Activated CD4-positive, alpha-beta T cell treated with anti-CD3 and anti-CD28 coated beads for 1 hour (primary cell): ENCODE measurements at regions not wholly inside any gene's neighbourhood (a gene's known extent, or its start where the extent isn't known, plus 50 kb on each side); places are given as distances from the start of the nearest gene placed in this dataset.

Source experiments
- DNase-seq: peaks from one replicate; pipeline ENCODE4 v3.0.0-alpha.2; 2020

DNA sequence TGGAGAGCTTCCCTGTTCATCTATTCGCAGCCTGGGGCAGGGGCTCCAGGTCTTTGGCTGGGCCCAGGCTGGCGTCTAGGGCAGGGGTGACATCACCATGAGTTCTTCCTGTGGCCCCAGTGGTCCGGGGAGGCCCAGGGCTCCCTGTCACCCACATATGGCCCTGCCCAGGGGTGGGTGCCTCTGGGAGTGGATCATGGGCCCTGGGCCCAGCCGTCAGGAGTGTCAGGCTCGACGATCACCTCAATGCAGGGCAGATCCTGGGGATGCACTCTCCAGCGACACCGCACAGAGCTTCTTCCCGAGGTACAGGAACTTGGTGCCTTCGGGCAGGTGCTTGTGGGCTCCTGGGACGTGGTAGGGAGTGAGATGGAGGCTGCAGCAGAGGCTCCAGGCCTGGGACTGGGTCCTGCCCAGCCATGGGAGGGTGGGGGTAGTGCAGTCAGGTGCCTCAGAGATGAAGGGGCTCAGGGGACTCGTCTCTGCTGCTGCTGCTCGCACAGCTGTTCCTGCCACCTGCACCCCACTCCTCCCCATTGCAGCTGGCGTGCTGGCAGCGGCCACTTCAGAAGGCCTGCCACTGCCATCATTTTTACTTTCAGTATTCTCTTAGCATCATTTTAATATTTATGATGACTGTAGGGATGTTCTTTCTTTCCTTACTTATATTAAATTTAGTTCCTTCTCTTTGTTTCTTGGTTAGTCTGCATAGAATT, 196.0 kb upstream of the VRK2 start:
- DNase-seq, result no peak

GRCh38 chr2:57855212-57855611, 191.4 kb upstream of the VRK2 start:
- no peak for DNase-seq

- no peak for DNase-seq
Observed at GRCh38 chr2:57859755-57860154, 186.9 kb upstream of the VRK2 start.

DNA sequence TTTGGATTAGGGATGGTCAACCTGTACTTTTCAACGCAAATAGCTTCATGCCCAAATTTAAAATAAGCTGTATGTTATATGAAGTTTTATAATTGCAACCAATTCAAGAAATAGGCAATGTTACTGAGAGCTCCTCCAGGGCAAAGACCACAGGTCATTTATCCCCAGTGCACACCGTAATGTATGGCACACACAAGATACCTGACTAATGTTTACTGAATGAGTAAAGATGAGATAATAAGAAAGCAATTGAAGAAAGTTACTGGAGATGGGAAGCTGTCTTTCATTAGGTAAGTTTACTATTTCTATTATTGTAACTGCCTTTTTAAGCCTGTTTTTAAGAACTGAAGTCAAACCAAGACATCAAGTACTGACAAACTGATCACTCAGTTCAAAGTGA, 184.5 kb upstream of the VRK2 start:
- DNase-seq, result no peak

GRCh38 chr2:57862727-57863126, 183.9 kb upstream of the VRK2 start:
- DNase-seq, result no peak

GRCh38 chr2:57864926-57865325, 181.7 kb upstream of the VRK2 start:
- no peak for DNase-seq

DNA sequence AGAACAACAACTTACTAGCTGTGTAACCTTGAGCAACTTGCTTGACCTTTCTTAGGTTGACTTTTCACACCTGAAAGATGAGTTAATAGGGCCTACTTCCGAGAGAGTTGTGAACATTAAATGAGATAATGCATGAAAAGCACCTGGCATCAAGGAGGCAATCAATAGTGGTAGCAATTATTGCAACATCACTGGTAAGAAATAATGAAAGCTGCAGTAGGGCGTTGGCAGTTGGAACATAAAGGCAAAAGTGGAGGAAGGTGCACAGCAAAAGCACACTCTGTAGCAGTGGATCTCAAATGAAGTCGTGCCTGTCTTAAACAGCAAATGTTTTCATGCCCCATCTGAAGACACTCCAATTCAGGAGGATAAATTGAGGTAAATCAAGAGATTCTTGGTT, 178.9 kb upstream of the VRK2 start:
- no peak for DNase-seq

- no peak for DNase-seq
Observed at GRCh38 chr2:57868619-57869139, 177.9 kb upstream of the VRK2 start.

DNA sequence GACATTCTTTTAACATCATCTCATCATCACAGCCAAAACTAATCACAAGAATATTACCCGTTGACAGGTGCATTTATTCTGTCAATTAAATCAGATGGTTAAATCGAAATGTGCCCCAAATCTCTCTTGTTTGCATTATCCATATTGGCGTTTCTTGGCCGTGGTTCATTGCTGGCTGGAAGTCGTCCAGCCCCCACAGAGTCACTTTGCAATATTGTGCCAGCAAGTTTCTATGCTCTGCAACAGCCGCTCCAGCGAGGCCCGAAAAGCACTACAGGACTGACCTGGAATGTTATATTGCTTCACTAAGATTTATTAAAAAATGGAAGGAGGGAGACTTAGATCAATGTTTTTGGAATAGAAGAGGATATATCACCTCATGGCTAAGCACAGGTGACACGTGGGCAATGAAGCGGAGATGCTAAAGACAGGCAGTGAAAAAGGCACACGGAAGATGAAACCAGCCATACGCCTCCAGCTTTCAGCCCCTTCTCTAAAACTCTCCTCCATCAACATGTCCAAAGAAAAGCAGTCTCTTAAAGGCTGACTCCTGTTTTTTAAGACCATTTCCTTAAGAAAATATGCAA, 176.8 kb upstream of the VRK2 start:
- DNase-seq, result no peak

DNA sequence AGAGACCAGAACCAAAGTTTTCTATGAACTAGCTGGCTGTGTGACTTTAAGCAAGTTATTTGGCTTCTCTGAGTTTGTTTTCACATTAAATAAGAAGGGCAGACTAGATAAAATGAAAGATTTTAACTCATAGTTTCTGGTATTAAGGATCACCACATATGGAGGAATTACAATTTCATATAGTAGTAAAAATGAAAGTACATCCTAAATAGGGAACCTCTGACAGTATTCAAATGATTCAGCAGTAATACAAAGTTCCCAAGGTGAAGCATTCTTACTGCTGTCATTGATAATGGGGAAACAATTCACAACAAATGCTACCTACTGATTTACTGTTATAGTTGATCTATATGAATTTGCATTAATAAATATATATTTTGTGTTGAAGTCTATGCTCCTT, 170.3 kb upstream of the VRK2 start:
- no peak for DNase-seq

- DNase-seq, result no peak
Observed at GRCh38 chr2:57877811-57878170, 168.8 kb upstream of the VRK2 start.

- no peak for DNase-seq
Observed at GRCh38 chr2:57878171-57878865, 168.3 kb upstream of the VRK2 start.

DNA sequence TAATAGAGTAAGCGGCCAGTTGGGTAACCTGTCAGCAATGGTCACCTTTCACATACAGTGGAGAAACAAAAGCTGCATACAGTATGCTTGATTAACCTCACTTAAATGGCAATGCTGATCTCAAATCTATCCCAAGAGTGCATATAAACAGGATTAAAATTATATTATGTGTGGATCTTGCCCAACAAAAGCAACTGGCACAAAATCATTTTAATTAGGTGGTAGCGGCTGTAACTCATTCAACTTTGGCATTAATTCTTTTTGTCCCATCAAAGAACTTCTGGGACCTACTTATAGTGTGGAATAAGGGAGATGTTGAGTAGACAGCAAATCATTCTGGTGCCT, 167.8 kb upstream of the VRK2 start:
- DNase-seq, result no peak

GRCh38 chr2:57880446-57880845, 166.2 kb upstream of the VRK2 start:
- no peak for DNase-seq

GRCh38 chr2:57880967-57881366, 165.6 kb upstream of the VRK2 start:
- no peak for DNase-seq

- DNase-seq, result no peak
Observed at GRCh38 chr2:57881998-57882888, 164.4 kb upstream of the VRK2 start.

DNA sequence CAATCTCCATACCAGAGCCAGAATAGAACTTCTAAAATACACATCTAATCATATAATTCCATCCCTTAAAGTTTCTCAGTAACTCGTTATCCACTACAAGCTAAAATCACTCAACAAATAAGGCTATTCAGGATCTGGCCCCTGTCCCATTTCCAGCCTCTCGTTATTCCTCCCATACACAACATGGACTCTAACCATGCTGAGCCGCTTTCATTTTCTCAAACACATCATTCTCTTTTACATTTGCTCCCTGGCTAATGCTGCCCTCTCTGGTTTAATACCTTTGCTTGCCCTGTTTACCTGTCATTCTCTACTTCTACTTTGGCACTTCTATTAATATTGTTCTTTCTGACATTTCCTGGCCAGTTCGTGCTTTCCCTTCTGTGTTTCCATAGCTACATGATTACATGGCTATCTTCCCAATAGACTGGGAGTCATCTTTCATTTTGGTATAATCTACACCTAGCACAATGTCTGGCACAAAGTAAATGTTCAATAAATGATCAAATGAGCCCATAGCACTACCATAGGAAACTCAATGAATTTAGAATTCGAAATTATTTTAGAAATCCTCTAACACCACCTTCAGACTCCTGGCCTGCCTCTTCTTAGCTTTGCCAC, 163.6 kb upstream of the VRK2 start:
- DNase-seq, result no peak

DNA sequence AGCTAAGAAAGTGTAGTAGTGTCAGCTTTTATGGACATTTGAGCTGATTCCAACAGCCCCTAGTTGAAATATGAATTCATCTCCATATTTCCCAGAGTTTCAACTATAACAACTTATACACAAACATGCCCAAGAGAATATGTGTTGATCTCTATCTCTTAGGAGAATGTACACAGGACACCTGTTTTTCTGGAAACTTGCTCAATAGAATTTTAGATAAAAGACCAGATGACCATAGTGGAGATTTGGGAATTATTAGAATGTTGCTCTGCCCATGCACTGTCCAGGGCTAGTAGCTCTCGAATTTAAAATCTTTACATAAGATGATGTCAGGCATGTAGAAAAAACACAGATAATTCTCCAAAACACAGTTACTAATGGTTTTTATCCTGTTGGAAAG, 162.3 kb upstream of the VRK2 start:
- no peak for DNase-seq

- DNase-seq, result no peak
Observed at GRCh38 chr2:57885742-57886141, 160.9 kb upstream of the VRK2 start.

DNA sequence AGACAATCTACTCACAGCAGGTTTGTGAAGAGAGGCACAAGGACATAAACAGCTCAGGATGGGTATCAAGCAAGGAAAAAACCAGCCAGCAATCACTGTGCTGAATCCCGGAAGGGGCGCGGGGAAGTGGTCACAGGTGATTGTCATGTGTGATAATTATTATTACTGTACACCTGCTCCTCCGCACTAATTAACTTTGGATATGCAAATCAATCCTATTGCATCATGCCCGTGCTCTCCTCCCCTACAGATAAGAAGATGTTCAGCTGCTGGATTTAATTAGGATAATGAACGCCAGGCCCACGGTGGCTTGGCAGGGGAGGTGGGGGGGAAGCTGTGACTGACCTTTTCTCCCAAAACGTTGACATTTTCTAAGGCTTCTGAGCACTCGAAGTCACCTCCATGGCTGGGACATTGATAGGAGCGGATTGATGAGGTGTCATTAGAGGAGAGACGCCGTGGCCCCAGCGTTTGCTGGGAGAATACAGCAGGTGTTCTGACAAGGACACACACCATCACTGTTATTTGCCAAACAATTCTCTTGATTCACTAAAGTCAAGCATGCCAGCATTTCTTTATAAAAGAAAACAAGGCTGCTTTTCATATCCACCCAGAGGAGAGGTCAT, 160.3 kb upstream of the VRK2 start:
- no peak for DNase-seq

GRCh38 chr2:57888463-57888862, 158.1 kb upstream of the VRK2 start:
- no peak for DNase-seq

GRCh38 chr2:57890464-57890863, 156.1 kb upstream of the VRK2 start:
- no peak for DNase-seq
